NCI-H2081 (cell line): ENCODE measurements at regions not wholly inside any gene's neighbourhood (a gene's known extent, or its start where the extent isn't known, plus 50 kb on each side); places are given as distances from the start of the nearest gene placed in this dataset.
"Not testable (repeated sequence)": the region's sequence is repeated elsewhere in the genome, so short reads cannot be mapped to it uniquely, and the experiment has no call there.

Experiments
- DNase-seq, 2 experiments: peaks; one replicate each; lab custom pipeline; 2025; lab: John Stamatoyannopoulos, UW

DNA sequence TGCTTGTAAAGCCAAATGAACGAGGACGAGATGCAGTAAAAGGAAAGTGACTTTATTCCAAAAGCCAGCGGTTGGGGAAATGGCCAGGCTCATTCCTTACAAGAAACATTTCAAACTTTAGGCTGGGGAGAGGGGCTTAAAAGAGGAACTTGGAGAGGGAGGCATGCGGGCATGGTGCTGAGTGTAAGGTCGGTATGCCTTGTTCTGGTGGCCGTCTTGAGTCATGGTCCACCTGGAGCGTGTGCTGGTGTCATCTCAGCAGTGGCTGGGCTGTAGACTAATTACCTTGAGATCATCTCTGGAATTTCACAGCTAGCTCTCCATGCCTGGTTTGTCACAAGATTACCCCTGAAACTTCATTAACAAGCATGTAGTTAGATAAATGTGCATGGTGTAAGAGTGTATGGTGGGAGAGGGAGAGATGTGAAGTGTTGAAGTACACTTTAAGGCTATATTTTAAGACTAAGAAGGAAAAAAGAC, 156.4 kb upstream of the PFN2 start:
- DNase-seq = no peak

GRCh38 chr3:150124142-150124541, 153.4 kb upstream of the PFN2 start:
- DNase-seq = peak; percentile 50 to 53

DNA sequence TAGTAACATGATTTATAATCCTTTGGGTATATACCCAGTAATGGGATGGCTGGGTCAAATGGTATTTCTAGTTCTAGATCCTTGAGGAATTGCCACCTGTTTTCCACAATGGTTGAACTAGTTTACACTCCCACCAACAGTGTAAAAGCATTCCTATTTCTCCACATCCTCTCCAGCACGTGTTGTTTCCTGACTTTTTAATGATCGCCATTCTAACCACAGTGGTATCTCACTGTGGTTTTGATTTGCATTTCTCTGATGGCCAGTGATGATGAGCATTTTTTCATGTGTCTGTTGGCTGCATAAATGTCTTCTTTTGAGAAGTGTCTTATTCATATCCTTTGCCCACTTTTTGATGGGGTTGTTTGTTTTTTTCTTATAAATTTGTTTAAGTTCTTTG, 152.6 kb upstream of the PFN2 start:
- DNase-seq = not testable (repeated sequence)

GRCh38 chr3:150118219-150118618, 147.5 kb upstream of the PFN2 start:
- no peak for DNase-seq

GRCh38 chr3:150117076-150117475, 146.4 kb upstream of the PFN2 start:
- no peak for DNase-seq

DNA sequence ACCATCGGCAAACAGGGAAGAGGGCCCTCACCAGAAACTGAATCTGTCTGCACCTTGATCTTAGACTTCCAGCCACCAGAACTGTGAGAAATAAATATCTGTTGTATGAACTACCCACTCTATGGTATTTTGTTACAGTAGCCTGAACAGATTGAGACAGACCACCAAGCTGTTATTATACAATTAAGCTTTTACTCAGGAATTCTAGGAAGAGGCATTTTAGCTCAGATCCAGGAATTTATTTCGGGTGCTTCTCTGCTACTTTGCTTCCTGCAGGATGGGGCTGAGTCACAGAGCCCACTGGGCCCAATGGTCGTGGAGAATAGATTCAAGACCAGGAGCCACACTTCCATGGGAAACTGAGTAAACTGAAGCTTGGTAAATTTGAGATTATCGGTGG, 145.5 kb upstream of the PFN2 start:
- DNase-seq = no peak

- DNase-seq = peak in 1 of 2 experiments; percentile 22
These were observed 144.3 kb upstream of the PFN2 start for GRCh38 chr3:150114873-150115540.

DNA sequence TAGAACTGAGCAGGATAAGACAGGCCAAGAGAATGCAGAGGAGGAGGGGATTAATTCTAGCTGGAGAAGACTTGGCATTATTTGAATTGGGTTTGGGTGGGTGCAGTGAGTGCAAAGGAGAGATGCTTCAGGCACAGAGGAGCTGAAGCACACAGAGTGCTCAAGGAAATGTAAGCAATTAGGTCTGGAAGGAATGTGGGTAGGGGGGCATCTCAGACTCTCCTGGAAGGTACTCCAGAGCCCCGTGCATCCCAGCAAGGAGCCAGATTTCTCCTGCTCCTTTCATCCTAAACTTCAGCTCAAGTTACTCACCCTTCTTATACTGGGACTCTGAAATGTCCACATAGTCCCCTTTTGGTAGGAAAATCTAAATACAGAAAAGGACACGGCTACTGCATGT, 143.6 kb upstream of the PFN2 start:
- no peak for DNase-seq

GRCh38 chr3:150110097-150110496, 139.4 kb upstream of the PFN2 start:
- peak; percentile 20 to 56 for DNase-seq

DNA sequence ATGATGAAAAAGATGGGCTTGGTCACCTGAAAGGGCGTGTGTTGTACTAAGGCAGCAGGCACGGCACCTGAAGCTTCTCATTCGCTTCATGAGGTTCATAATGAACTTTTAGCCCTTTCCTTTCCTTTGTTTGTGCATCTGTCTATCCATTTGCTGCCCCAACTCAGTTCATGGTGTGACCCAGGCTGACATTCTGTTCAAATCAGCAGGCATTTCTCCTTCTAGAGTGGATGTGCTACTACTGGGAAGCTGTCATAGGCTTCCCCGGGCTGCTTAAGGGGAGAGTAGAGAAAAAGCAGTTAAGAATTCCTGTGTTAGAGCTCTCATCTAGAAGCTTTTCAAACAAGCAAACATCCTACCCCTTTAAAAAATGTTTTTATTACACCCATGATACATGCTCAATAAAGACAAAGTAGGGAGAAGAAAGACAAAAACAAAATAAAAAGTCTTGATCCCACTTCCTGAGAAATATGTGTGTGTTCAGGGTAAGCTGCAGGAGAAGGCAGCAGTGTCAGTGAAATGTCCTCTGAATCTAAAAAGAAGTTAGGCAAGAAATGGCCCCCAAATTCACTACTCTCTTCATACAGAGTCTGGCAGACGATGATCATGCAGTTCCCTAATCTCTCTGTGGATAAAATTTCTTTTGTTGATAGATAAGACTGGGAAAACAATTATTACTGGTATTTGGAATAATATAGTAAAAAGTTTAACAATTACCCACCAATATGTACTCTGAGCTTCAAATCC, 136.9 kb upstream of the PFN2 start:
- no peak for DNase-seq

GRCh38 chr3:150106740-150107428, 136.2 kb upstream of the PFN2 start:
- DNase-seq = peak; percentile 26 to 35

- DNase-seq = no peak
These were observed 135.4 kb upstream of the PFN2 start for GRCh38 chr3:150105886-150106612.

DNA sequence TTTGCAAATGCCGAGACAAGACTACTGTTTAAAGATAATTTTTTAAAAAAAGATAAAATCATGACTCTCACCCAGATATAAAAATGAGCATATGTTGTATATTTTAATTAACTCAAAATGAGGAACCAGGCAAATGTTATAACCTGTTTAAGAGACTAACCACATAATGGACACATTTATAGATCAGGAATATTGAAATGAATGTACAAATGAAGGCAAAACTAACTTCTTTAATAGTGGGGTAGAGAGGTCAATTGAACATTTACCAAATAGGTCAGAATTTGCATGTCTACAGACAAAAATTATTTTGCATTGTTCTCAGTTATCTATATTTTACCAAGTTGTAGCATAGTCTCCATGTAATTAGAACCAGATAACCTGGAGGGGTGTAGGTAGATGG, 134.3 kb upstream of the PFN2 start:
- DNase-seq = no peak

DNA sequence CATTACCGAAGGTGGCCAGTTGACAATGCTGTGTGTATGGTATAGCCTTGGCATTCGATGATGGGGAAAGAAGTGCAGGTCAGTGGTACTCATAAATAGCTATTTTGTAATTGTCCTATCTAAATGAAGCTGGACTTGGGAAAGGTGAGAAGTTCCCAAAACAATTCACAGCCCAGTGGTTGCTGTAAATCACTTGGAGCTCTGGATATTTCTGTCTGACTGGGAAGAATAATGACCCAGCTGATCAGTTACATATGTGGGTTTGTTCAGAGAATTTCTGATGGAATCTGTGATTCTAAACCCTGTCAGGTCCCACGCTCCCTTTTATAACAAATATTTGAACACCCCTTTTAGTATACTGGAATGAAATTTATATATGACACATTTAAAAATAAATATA, 133.9 kb upstream of the PFN2 start:
- no peak for DNase-seq

GRCh38 chr3:150101016-150101415, 130.3 kb upstream of the PFN2 start:
- DNase-seq = no peak

DNA sequence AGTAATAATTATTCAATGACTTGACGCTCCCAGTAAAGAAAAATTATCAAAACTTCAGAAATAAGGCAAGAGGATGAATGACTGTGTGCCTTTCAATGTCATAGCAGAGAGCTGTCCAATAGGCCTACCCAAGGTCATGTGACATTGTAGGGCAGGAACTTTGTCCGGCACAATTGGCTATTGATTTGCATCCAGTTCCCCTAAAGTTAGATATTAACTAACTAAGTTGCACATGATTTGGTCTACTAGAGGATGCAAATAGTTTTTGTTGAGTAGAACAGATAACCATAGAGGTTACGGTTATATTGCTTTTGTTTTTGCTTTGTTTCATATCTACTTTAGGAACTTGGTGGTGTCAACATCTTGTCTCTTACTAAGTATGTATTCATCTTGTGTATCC, 127.9 kb upstream of the PFN2 start:
- DNase-seq = no peak

DNA sequence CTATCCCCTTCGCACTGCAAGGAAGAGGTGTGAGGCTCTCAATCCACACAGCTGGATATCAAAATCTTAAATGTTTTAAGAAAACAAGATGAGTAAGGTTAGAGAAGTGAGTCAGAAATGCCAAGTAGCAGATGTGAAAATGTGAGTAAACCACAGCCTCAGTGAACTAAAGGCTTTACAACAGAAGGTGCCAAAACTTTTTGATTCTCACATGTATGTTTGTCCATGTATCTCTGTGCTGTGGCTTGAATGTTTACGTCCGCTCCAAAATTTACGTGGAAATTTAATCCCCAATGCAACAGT, 126.8 kb upstream of the PFN2 start:
- DNase-seq = no peak

DNA sequence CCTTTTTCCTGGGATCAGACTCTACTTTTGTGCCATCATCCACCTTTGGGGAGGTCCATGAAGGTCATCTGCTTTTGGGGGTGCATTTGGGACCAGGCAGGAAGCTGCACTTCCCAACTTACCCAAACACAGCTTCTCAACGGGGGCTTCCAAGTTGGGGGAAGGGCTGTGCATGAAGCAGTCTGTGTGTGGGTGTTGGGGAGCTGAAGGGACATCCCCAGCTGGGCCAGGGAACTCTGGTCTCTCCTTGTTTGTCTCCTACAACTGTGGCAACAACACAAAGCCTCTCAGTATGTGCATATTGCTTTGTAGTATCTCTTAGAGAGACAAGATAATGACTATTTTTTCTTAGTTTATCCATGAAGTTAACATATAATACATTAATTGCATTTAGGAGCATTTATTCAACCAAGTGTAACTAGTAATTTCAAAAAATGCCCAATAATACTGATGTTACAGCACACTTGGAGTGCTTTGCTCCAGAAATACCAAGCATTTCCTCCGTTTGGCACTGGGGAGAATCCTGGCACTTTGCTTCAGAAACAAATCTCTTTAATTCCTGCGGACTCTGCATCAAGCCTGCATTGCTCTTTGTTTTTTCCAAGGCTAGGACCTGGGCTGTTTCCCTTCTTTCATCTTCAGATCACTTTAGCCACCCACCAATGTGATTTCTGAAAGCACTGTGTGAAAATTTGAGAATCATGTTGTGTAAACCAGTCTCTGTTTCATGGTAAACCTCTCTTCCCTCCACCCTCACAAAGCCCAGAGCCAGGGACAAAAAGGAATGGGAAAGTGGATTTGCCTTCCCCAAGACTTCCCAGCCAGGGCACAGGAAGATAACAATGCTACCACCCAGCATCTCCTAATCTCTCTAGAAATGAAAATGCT, 126.2 kb upstream of the PFN2 start:
- no peak for DNase-seq

GRCh38 chr3:150094150-150094933, 123.6 kb upstream of the PFN2 start:
- peak in 1 of 2 experiments; percentile 14 for DNase-seq

GRCh38 chr3:150091626-150092025, 120.9 kb upstream of the PFN2 start:
- no peak for DNase-seq

DNA sequence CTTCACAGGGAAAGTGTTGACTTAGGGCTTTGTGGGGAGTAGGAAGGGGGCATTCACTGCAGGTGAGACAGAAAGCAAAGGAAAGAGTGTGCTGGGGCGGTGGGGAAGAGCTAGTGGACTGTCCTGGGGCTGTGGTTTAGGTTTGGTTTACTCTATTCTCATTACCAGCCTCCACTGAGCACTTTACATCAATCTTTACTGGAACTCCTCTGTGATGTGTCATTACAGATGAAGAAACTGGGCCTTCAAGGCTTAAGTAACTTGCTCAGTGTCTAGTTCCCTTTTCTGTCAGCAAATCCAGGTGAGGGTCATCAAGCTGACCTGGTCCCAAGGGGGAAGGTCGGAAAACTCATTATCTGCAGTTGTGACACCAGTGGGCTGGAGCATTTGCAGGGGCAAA, 120.2 kb upstream of the PFN2 start:
- no peak for DNase-seq
